T-helper 1 cell (primary cell): ENCODE measurements at regions not wholly inside any gene's neighbourhood (a gene's known extent, or its start where the extent isn't known, plus 50 kb on each side); places are given as distances from the start of the nearest gene placed in this dataset.
"Not testable (repeated sequence)": the region's sequence is repeated elsewhere in the genome, so short reads cannot be mapped to it uniquely, and the experiment has no call there.

ENCODE experiments used
- DNase-seq, 5 donors: peaks; one replicate each; pipeline ENCODE4 v3.0.0-alpha.2; 2012 to 2020

DNA sequence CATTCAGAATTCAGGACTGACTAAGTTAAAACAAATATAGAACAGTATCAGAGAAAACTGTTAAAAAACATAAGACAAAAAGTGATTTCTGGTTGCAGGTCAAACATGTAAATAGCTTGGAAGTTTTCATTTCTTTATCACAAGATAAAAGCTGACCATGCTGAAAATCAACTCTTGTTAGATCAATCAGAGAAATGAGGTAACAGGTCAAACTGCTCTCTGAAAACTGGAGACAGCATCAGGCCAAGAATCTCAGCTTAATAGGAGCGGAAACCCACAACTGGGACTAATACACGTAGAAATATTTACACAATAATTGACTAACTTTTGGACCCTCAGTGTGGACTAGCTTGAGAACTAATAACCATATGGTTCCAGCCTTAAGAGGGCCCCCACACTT is 1012.8 kb upstream of the EDIL3 start:
- no peak for DNase-seq

DNA sequence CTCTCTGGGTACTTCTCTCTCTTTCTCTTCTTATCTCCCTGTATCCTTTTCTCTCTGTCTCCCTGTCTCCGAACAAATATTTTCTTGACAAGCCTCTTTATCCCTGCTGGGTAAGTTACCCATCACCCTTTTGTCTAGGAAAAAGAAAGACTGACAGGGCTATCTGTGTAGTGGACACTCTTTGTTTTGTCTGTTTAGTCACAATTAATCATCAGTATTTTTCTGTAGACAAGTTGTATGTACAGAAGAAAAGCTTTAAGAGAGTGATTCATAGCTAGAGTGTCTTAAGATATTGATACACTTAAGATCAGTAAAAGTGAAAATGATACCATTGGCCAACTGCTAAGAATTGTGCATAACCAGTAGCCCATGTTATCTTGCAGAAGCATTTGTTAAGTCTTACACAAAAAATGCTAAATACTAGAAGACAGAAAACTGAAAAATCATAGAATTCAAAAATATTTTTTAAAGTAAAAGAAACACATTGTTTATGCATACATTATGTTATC is 1043.8 kb upstream of the EDIL3 start:
- no peak for DNase-seq

DNA sequence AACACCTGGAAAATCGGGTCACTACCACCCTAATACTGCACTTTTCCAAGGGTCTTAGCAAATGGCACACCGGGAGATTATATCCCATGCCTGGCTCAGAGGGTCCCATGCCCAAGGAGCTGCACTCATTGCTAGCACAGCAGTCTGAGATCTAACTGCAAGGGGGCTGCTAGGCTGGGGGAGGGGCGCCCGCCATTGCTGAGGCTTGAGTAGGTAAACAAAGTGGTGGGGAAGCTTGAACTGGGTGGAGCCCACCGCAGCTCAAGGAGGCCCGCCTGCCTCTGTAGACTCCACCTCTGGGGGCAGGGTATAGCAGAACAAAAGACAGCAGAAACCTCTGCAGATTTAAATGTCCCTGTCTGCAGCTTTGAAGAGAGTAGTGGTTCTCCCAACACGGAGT is 1047.0 kb upstream of the EDIL3 start:
- not testable (repeated sequence) for DNase-seq

DNA sequence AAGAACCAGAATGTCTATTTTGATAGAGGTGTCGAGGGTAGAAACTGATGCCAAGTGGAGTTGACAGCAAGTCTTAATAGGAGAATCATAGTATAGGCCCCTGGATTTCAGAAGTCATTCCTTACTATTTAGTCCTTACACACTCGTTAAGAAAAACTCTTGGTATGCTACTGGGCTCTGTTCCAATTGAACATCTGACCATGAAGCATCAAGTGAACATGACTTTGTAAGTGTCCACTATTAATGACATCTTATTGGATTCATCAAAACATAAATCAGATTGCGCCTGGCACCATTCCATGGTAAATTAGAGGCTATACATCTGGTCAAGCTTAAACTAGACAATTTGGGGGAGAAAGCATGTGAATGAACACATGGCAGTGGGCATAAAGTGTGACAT is 1056.5 kb upstream of the EDIL3 start:
- no peak for DNase-seq

DNA sequence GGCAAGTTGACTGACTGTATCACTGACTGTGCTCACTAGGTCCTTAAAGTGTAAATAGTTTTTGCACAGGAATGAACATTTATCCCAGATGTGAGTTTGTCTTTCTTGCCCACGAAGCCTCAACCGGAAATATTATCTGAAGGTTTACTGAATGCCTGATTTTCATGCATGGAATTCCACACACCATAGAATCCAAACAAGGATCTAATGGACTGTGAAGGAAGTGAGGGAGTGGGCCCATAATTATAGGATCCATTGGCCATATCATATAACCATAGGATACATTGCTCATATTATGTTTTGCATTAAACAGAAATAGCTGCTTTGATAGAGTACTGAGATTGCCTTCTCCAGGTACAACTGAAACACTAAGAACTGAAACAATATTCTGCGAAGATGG is 1057.2 kb upstream of the EDIL3 start:
- no peak for DNase-seq

DNA sequence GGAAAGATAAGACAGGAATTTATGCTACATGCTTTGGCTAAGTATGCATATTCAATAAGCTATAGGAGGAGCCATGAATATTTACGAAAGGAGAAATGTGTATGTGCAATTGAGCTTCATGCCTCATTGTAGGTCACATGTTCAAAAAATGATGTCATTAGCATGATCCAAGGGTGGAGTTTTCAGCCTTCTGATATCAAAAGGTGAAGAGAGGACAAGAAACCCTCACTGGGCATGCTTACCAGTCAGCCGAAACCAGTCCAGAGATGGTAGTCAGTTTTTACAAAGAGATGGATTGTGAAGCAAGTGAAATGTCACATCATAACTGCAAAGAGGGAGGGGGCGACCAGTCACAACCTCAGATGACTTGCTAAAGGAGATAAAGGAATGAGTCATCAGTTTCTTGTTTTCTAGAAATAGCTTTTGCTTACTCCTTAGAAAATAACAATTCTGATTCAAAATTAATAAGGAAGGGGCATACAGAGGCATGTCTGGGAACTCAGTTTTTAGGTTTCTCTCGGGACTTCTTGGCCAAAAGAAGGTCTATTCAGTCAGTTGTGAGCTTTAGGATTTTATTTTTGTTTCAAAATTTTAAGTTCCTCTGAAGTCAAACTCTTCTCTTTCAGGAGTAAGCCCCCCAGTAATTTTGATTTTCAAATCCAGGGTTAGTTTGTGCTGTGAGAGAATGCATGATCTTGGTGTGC is 1067.8 kb upstream of the EDIL3 start:
- no peak for DNase-seq

DNA sequence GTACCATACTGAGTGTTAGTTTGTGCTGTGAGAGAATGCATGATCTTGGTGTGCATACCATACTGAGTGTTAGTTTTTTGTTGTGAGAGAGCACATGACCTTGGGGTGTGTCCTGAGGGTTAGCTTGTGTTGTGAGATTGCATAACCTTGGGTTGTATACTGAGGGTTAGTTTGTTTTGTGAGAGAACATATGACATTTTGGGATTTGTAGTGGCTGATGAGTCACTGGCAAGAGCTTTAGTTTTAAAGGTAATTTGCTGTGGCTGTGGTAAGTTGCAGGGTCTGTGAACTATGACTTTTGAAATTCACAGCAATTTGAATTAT is 1068.3 kb upstream of the EDIL3 start:
- no peak for DNase-seq

DNA sequence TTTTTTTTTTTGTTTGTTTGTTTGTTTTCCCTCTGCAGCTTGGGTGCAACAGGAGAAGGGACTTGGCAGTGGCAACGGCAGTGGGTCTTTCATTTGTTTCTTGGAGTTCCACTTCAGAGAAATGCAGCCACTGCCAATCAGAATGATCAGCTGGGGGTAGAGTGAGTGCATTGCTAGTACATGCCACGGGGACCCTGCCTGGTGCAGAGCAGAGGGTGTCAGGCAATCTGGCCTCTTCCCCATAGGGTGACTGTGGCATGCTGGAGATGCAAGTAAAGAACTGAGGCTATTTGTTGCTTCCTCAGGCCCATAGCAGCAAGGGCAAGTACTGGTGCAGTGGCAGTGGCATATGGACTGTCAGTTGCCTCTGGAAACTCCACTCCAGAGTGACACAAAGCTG is 1073.6 kb upstream of the EDIL3 start:
- DNase-seq, result no peak

DNA sequence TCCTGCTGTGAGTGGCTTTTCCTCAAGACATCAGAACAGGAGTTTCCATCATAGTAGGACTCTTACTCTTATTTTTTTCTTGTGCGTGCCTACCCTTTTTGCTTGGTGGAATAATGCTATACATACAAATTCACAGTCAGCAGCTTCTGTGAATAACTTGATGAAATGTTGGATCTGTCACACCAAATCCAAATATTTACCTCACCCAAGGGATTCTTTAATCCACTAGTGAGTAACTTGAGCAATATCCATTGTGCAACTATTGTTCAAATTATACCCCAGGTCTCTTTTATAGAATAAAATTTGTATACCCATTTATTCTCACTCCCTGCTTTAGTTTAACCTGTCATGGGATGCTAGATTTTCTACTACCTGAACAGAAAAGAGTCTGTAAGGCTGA is 1078.3 kb upstream of the EDIL3 start:
- no peak for DNase-seq

DNA sequence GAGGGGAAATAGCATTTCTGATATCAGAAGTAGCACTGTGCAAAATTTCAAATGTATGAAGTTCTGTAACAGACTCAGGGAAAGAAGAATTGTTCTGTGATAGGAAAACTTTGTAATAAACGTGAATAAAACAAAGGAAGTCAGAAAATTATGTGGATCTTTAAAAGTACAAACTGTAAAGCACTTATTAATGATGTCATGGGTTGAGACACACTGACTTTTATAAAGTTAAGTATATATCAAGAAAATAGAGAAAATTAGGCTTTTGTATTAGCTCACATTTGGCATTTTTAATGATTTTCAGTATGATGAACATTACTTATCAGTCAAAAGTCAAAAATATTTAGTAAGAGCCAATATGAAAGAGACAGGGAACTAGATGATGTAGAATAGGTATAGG is 1081.7 kb upstream of the EDIL3 start:
- no peak for DNase-seq

DNA sequence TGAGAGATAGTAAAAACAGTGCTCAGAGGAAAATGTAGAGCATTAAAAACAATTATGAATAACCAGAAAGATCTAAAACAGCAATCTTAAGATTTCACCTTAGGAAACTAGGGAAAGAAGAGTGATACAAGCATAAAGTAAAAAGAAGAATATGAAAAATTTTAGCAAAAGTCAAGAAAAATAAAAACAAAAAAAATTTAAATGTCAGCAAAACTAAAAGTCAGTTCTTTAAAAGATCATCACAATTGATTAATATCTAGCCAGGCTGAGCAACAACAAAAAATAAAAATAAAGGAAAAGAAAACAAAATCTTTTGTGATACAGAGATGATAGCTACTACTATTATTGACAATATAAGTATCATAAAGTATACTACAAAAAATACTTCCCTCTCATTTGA is 1088.1 kb upstream of the EDIL3 start:
- DNase-seq, result no peak

DNA sequence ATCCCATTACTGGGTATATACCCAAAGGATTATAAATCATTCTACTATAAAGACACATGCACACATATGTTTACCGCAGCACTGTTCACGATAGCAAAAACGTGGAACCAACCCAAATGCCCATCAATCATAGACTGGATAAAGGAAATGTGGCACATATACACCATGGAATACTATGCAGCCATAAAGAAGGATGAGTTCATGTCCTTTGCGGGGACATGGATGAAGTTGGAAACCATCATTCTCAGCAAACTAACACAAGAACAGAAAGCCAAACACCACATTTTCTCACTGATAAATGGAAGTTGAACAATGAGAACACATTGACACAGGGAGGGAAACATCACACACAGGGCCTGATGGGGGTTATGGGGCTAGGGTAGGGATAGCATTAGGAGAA is 1090.5 kb upstream of the EDIL3 start:
- not testable (repeated sequence) for DNase-seq

DNA sequence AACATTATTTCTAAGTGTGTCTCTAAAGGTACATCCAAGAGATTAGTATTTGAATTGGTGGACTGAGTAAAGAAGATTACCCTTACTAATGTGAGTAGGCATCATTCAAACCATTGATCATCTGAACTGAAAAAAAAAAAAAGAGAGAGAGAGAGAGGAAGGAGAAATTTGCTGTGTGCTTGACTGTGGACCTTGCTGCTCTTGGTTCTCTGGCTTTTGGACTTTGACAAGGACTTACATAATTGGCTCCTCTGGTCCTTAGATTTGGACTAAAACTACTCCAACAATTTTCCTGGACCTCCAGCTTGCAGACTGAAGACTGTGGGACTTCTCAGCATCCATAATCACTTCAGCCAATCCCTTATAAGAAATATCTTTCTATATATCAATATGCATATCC is 1091.9 kb upstream of the EDIL3 start:
- DNase-seq, result no peak

DNA sequence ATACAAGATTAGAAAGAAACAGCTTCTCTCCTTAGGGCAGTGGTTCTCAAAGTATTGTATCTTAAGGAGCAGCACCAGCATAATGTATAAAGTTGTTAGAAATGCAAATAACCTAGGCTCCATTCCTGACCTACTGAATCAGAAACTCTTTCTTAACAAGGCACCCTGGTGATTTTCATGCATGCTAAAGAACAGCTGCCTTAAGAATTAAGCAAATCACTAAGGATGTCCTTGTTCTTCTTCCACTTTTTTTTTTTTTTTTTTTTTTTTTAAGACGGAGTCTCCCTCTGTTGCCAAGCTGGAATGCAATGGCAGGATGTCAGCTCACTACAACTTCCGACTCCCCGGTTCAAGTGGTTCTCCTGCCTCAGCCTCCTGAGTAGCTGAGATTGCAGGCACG is 1095.2 kb upstream of the EDIL3 start:
- no peak for DNase-seq

DNA sequence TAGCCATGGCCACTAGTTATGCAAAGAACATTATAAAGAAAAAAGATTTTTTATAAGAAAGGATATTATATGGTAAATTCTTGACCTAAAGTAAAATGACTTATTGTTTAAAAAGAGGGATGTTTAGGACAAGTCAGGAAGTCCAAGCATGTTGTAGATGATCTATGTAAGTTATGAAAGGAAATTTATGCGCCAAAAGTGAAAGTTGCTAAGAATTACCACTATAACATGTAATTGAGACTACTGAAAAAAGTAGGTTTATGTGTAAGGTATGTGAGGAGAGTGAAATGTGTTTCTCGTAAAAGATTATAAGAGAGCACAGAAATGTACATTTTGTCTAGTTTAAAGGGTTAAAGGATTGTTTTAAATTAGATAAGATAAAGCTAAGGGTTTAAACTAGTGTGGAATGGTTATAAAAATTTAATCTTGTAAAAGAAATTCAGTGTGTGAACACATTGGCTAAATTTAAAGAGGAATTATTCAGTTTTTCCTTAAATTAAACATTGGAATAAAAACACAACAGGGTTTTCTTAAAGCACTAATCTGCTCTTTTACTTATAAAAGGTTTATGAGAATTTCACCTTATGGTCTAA is 1100.4 kb upstream of the EDIL3 start:
- DNase-seq, result no peak

DNA sequence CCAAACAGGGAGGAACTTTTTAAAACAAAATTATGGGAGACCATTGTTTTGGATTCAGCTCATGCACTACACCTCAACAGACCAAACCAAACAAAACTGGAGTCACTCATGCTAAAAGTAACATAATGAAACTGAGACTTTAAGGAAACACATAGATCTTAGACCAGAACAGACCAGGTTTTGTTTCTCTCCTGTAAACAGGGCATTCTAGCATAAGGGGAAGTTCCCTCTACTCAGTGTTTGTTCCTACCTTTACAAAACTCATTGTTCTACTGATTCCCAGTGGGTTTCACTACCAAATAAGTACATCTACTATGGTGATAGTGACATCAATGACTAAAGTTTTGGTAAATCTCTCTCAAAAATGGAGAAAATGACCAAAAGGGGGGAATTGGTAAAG is 1103.6 kb upstream of the EDIL3 start:
- no peak for DNase-seq

DNA sequence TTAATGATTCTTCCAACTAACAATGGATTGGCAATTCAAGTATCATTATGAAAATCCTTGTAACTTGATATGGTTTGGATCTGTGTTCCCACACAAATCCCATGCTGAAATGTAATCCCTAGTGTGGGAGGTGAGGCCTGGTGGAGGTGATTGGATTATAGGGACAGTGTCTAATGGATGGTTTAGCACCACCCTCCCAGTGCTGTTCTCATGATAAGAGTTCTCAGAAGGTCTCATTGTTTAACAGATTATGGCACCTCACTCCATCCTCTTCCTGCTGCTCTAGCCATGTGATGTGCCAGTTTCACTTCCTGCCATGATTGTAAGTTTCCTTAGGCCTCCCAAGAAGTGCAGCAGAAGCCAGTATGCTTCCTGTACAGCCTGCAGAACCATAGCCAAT is 1116.2 kb upstream of the EDIL3 start:
- peak in 1 of 5 donors; percentile 0 for DNase-seq

DNA sequence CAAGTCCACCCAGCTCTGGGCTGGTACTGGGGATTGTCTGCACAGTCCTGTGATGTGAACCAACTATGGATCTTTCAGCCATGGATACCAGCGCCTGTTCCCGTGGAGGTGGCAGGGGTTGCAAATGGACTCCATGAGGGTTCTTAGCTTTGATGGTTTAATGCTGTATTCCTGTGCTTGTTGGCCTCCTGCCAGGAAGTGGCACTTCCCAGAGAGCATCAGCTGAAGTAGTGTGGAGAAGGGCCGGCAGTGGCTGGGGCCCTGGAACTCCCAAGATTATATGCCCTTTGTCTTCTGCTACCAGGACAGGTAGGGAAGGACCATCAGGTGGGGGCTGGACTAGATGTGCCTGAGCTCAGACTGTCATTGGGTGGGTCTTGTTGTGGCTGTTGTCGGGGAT is 1104.8 kb upstream of the COX7C start:
- no peak for DNase-seq

DNA sequence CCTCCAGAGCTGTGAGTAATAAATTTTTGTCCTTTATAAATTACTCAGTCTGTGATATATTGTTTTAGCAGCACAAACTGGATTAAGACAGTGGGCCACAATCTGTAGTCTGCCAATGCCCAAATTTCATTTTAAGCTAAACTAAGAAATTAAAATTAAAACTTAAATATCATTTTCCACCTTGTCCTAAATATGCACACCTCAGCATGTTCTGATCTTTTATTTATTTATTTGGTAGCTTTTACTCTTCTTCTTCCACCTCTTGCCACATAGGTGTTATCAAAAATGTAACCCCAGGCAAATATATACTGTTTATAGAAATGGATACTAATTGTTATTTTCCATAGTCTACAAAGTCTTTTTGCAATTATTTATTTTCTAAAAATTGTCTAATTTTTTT is 1102.2 kb upstream of the COX7C start:
- DNase-seq, result no peak

DNA sequence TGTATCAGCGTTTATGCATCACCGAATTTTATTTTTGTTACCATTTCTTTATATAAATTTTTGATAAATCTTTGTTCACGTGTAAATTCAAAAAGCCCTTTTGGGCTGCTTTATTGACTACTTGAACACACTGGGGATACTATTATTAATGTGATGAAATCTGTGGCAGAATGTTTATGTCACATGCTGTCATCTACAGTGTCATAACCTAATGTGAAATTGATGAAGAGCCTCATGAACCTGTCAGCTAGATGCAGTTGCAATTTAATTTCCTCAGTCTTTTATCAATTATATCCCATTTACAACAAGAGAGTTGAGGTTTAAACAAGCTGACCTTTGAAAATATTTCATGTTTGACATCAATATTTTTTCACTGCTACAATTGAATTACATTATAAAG is 1100.4 kb upstream of the COX7C start:
- DNase-seq, result no peak

DNA sequence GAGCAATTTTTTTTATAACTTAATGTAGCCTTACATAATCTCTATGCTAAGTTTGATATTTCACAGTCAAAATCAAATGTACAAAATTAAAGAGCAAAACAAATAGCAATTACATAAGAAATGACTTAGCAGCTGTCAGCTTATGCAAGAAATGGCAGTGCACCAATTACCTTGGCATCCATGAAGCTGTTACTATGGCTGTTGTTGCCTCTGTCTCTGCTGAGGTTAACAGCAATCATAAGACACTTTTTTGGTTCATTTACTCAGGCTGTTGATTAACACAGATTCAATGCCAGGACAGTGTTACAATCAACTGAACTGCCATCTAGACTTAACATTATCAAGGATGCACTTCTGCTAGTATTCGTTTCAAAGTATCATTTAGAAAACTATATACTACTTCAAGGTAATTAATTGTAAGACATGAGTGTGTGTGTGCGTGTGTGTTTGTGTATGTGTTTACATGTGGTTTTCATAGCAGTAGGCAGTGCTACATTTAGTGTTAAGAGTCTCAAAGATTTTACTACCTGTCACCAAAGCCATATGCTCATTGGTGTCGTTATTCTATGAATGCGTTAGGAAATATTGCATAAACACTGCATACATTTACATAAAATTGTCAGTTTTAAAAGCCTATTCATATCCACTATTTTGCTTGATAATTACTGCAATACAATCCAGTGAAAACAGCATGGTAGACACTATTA is 1084.2 kb upstream of the COX7C start:
- DNase-seq, result no peak

DNA sequence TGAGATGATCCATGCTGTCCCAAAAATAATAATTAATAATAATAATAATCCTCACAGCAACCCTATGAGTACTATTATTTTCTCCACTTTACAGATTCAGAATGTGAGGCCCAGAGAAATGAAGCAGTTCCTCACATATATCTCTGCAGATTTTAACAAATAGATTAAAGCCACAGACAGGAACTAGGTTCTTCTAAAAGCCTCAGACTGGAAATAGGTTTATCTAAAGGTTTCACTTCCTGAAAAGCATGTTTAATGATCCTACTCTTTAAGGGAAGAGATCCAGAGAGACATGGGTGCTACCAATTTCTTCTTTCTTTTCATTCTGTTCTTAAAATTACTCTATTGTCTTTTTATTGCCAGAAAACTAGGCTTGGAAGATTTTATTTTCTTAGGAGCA is 1079.4 kb upstream of the COX7C start:
- DNase-seq, result no peak

DNA sequence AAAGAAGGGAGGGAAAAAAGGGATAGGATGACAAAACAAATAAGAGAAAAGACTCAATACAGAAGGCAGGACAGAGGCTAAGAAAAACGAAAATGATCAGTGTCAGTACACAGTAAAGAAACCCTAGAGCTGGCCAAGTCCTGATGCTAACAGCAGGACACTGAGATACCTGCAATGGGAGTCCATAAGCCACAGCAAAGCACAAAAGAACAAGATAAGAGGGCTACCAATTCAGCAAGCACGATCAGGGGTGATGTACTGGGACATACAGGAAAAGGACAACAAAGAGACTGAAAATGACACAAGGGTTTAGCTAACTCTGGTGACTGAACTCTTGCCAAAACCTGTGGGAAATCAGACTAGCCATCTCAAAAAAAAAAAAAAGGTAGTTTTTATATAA is 1072.6 kb upstream of the COX7C start:
- no peak for DNase-seq

DNA sequence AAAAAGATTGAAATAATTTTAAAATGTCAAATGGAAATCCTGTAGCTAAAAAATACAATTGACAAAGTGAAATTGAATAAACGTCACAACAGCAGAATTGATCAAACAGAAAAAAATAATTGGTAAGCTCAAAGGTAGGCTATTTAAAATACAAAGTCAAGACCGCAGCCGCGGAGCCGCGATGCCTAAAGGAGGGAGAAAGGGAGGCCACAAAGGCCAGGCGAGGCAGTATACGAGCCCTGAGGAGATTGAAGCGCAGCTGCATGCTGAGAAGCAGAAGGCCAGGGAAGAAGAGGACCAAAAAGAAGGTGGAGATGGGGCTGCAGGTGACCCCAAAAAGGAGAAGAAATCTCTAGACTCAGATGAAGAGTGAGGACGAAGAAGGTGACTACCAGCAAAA is 1068.5 kb upstream of the COX7C start:
- no peak for DNase-seq
